ENCODE measurements at regions not wholly inside any gene's neighbourhood (a gene's known extent, or its start where the extent isn't known, plus 50 kb on each side); places are given as distances from the start of the nearest gene placed in this dataset.

- no peak for ATAC-seq (ENCODE audit: low read depth)
- H4K91ac ChIP-seq (ENCODE audit: insufficient read depth, low read depth, low read length) = no peak overlapping the region
- no peak overlapping the region for H2AK9ac ChIP-seq (replicated peaks; ENCODE audit: low read depth, low read length, poor library complexity)
- H4K8ac ChIP-seq (ENCODE audit: low read depth in 2 of 2, low read length in 2 of 2) = no peak overlapping the region
- no peak overlapping the region for H2BK120ac ChIP-seq (ENCODE audit: low read depth, low read length)
- DNase-seq = no peak
- H3K27ac ChIP-seq (ENCODE audit: insufficient read depth, low read length) = no peak overlapping the region
- no peak overlapping the region for H3K4me3 ChIP-seq (ENCODE audit: insufficient read depth, low read depth, low read length)
- no peaks in the 10 kb centered on the region for H3K79me1 ChIP-seq (ENCODE audit: low read depth in 1 of 2, low read length in 2 of 2)
- BruUV-seq (replicated peaks) = no TSS peak
- in situ Hi-C loops (cut with MboI; ENCODE audit: low sequenced_read_pairs) (no loop called here), intact Hi-C loops (cut with micrococcal nuclease) (no loop called here), dilution Hi-C loops (cut with HindIII; ENCODE audit: low sequenced_read_pairs, unreplicated experiment) (no loop called here)
- no peak overlapping the region for H3K18ac ChIP-seq (ENCODE audit: low read depth, low read length)
- no peak overlapping the region for H2BK15ac ChIP-seq (ENCODE audit: low read depth, low read length)
- no peak overlapping the region for H4K5ac ChIP-seq (ENCODE audit: low read depth, low read length)
- no peak overlapping the region for H3K4me2 ChIP-seq (ENCODE audit: low read depth, low read length)
- no peaks in the 10 kb centered on the region for H3K9me3 ChIP-seq (ENCODE audit: control insufficient read depth, insufficient read depth, low read length)
- CTCF ChIA-PET = no interaction called here
- H2BK5ac ChIP-seq (ENCODE audit: low read depth, low read length, poor library complexity, severe bottlenecking) = no peak overlapping the region
- no peak overlapping the region for H2BK20ac ChIP-seq (ENCODE audit: low read depth, low read length)
- no peak overlapping the region for H3K56ac ChIP-seq (ENCODE audit: extremely low read depth, insufficient read depth, low read length)
- WGBS, 2 experiments (ENCODE audit: extremely low coverage in 2 of 2, insufficient read length in 1 of 2) = 20% methylated on average over 1 of the region's 2 CpGs; no CpG with 5 or more reads in 1 of the 2 experiments
- TF ChIP-seq MXI1 (IDR thresholded peaks at IDR 0.05; ENCODE audit: borderline replicate concordance, low read depth, low read length) = no peak
- TF ChIP-seq NFE2L2 (IDR thresholded peaks at IDR 0.05; ENCODE audit: low read depth, low read length) = no peak
- TF ChIP-seq SMC3 (IDR thresholded peaks at IDR 0.05; ENCODE audit: low read depth, low read length) = no peak
- TF ChIP-seq ELK1 (IDR thresholded peaks at IDR 0.05; ENCODE audit: borderline replicate concordance, low read depth, low read length) = no peak
- no peak for TF ChIP-seq BHLHE40 (IDR thresholded peaks at IDR 0.05; ENCODE audit: low read depth, low read length)
- H4K20me1 ChIP-seq (ENCODE audit: insufficient read depth, low read length) = no peaks in the 10 kb centered on the region
- no peak overlapping the region for H3K4ac ChIP-seq (ENCODE audit: low read depth, low read length)
- H2AFZ ChIP-seq (replicated peaks; ENCODE audit: low read length, poor library complexity) = no peak overlapping the region
- H2AK5ac ChIP-seq (ENCODE audit: low read depth, low read length) = no peak overlapping the region
- H3K36me3 ChIP-seq (ENCODE audit: control insufficient read depth, insufficient read depth, low read length) = no peaks in the 10 kb centered on the region
- no peak overlapping the region for H3K23ac ChIP-seq (ENCODE audit: low read depth, low read length)
- POLR2A ChIA-PET (ENCODE audit: unreplicated experiment) = no interaction called here
- H3K4me1 ChIP-seq (ENCODE audit: control insufficient read depth, insufficient read depth, low read length) = no peaks in the 10 kb centered on the region
- H3K27me3 ChIP-seq (ENCODE audit: control insufficient read depth, insufficient read depth, low read length) = no peaks in the 10 kb centered on the region
- no peaks in the 10 kb centered on the region for H3K9me1 ChIP-seq (ENCODE audit: insufficient read depth, low read length)
- no peak overlapping the region for H3K9ac ChIP-seq (ENCODE audit: low read depth, low read length)
- no peak overlapping the region for H3K14ac ChIP-seq (replicated peaks; ENCODE audit: low read depth, low read length)
These were observed 209.4 kb upstream of the NCAM1 start for GRCh38 chr11:112751772-112752171.
